Stimulated activated CD4-positive, alpha-beta T cell treated with anti-CD3 and anti-CD28 coated beads, Interleukin-12 subunit alpha, Interleukin-12 subunit beta, amount 100 ng/mL, for 4 hours (primary cell): ENCODE measurements at regions not wholly inside any gene's neighbourhood (a gene's known extent, or its start where the extent isn't known, plus 50 kb on each side); places are given as distances from the start of the nearest gene placed in this dataset.

Experiments
- DNase-seq: peaks from one replicate; pipeline ENCODE4 v3.0.0-alpha.2; 2020

GRCh38 chr4:157840034-157840433 is 332.8 kb downstream of the GASK1B start:
- DNase-seq, result no peak

- no peak for DNase-seq
These were observed 334.5 kb downstream of the GASK1B start for GRCh38 chr4:157838366-157838765.

GRCh38 chr4:157837071-157837703 is 335.6 kb downstream of the GASK1B start:
- DNase-seq, result no peak

GRCh38 chr4:157832596-157832995 is 340.2 kb downstream of the GASK1B start:
- no peak for DNase-seq

- no peak for DNase-seq
These were observed 348.8 kb downstream of the GASK1B start for GRCh38 chr4:157824021-157824420.

- no peak for DNase-seq
These were observed 351.0 kb downstream of the GASK1B start for GRCh38 chr4:157821814-157822213.

GRCh38 chr4:157819693-157820464 is 352.9 kb downstream of the GASK1B start:
- DNase-seq, result no peak

GRCh38 chr4:157818946-157819692 is 353.7 kb downstream of the GASK1B start:
- DNase-seq, result no peak

GRCh38 chr4:157810137-157810774 is 362.6 kb downstream of the GASK1B start:
- DNase-seq, result no peak

- no peak for DNase-seq
These were observed 363.9 kb downstream of the GASK1B start for GRCh38 chr4:157808796-157809383.

GRCh38 chr4:157806184-157806583 is 366.6 kb downstream of the GASK1B start:
- DNase-seq, result no peak

- DNase-seq, result no peak
These were observed 367.8 kb downstream of the GASK1B start for GRCh38 chr4:157804986-157805385.

GRCh38 chr4:157803845-157804521 is 368.8 kb downstream of the GASK1B start:
- DNase-seq, result no peak

- DNase-seq, result no peak
These were observed 369.4 kb downstream of the GASK1B start for GRCh38 chr4:157803421-157803820.

GRCh38 chr4:157795495-157795894 is 377.3 kb downstream of the GASK1B start:
- DNase-seq, result no peak

GRCh38 chr4:157792716-157793115 is 380.1 kb downstream of the GASK1B start:
- no peak for DNase-seq

- DNase-seq, result no peak
These were observed 381.6 kb downstream of the GASK1B start for GRCh38 chr4:157791236-157791635.

GRCh38 chr4:157787618-157788017 is 385.2 kb downstream of the GASK1B start:
- no peak for DNase-seq

- DNase-seq, result no peak
These were observed 391.5 kb downstream of the GASK1B start for GRCh38 chr4:157781361-157781760.

GRCh38 chr4:157779081-157779480 is 393.7 kb downstream of the GASK1B start:
- DNase-seq, result no peak

- DNase-seq, result no peak
These were observed 395.8 kb downstream of the GASK1B start for GRCh38 chr4:157776930-157777528.

- DNase-seq, result no peak
These were observed 396.9 kb downstream of the GASK1B start for GRCh38 chr4:157775971-157776370.
